ENCODE measurements at regions not wholly inside any gene's neighbourhood (a gene's known extent, or its start where the extent isn't known, plus 50 kb on each side); places are given as distances from the start of the nearest gene placed in this dataset.

DNA sequence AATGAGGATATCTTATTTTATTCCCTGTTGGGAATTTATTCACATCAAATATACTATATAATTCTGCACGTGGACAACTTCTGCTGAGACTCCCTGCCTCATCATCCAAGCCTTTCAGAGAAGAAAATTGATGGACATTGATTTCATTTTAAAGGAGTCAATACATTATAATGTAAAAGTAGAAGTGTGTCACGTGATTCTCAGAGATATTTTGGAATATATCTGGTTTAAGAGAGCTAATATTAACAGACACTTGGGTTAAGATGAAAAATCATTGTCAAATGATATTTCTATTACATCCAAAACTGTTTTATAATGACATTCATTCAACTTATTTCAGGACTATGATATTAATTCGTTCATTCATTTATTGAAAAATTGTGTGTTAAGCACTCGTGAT, 314.2 kb downstream of the ADGRL2 start:
- no peak for TF ChIP-seq POLR2A (IDR thresholded peaks at IDR 0.05)
- TF ChIP-seq, protein P1, sequence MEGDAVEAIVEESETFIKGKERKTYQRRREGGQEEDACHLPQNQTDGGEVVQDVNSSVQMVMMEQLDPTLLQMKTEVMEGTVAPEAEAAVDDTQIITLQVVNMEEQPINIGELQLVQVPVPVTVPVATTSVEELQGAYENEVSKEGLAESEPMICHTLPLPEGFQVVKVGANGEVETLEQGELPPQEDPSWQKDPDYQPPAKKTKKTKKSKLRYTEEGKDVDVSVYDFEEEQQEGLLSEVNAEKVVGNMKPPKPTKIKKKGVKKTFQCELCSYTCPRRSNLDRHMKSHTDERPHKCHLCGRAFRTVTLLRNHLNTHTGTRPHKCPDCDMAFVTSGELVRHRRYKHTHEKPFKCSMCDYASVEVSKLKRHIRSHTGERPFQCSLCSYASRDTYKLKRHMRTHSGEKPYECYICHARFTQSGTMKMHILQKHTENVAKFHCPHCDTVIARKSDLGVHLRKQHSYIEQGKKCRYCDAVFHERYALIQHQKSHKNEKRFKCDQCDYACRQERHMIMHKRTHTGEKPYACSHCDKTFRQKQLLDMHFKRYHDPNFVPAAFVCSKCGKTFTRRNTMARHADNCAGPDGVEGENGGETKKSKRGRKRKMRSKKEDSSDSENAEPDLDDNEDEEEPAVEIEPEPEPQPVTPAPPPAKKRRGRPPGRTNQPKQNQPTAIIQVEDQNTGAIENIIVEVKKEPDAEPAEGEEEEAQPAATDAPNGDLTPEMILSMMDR (IDR thresholded peaks at IDR 0.05), result no peak

Measured in right lobe of liver (tissue), 4 donors.